ENCODE measurements at regions not wholly inside any gene's neighbourhood (a gene's known extent, or its start where the extent isn't known, plus 50 kb on each side); places are given as distances from the start of the nearest gene placed in this dataset.
"Not testable (repeated sequence)": the region's sequence is repeated elsewhere in the genome, so short reads cannot be mapped to it uniquely, and the experiment has no call there.

- Histone ChIP-seq H3K9me3 (ENCODE audit: control insufficient read depth, insufficient read depth, low read length) (no peaks in the 10 kb centered on the region), H3K27ac (ENCODE audit: low read depth, low read length) (peak overlapping the region; percentile 41), H3K4me3 (ENCODE audit: low read depth, low read length) (no peak overlapping the region), H3K27me3 (ENCODE audit: control insufficient read depth, insufficient read depth, low read length) (no peaks in the 10 kb centered on the region)
- no peak for TF ChIP-seq CTCF (IDR thresholded peaks at IDR 0.05; ENCODE audit: low read depth, low read length)
- ChIA-PET POLR2A (no interaction called here), CTCF (no interaction called here)
- DNase-seq (ENCODE audit: low read depth, low spot score) = no peak
These were observed 452.8 kb upstream of the PTGER4 start for GRCh38 chr5:40226906-40227305.

GRCh38 chr5:40225147-40225546 lies 454.6 kb upstream of the PTGER4 start:
- H3K4me3 ChIP-seq (ENCODE audit: low read depth, low read length); H3K27me3 ChIP-seq (ENCODE audit: control insufficient read depth, insufficient read depth, low read length); CTCF ChIA-PET; H3K9me3 ChIP-seq (ENCODE audit: control insufficient read depth, insufficient read depth, low read length); POLR2A ChIA-PET; H3K27ac ChIP-seq (ENCODE audit: low read depth, low read length); DNase-seq (ENCODE audit: low read depth, low spot score): not testable (repeated sequence)

- ChIA-PET POLR2A (no interaction called here), CTCF (no interaction called here)
- H3K4me3 ChIP-seq (ENCODE audit: low read depth, low read length) = no peak overlapping the region
- no peaks in the 10 kb centered on the region for H3K9me3 ChIP-seq (ENCODE audit: control insufficient read depth, insufficient read depth, low read length)
- DNase-seq (ENCODE audit: low read depth, low spot score) = no peak
- no peak for TF ChIP-seq CTCF (IDR thresholded peaks at IDR 0.05; ENCODE audit: low read depth, low read length)
- H3K27me3 ChIP-seq (ENCODE audit: control insufficient read depth, insufficient read depth, low read length) = no peaks in the 10 kb centered on the region
- H3K27ac ChIP-seq (ENCODE audit: low read depth, low read length) = peak overlapping the region; percentile 47
These were observed 455.3 kb upstream of the PTGER4 start for GRCh38 chr5:40224421-40224820.

GRCh38 chr5:40223884-40224402 lies 455.8 kb upstream of the PTGER4 start:
- Histone ChIP-seq H3K9me3 (ENCODE audit: control insufficient read depth, insufficient read depth, low read length) (no peaks in the 10 kb centered on the region), H3K4me3 (ENCODE audit: low read depth, low read length) (no peak overlapping the region), H3K27ac (ENCODE audit: low read depth, low read length) (peak overlapping the region; percentile 47), H3K27me3 (ENCODE audit: control insufficient read depth, insufficient read depth, low read length) (no peaks in the 10 kb centered on the region)
- ChIA-PET CTCF (no interaction called here), POLR2A (interaction anchor here (0.7 kb wide), 1 partner anchor 160 kb away, joined by 3 read pairs; no protein-coding TSS in a partner anchor)
- TF ChIP-seq CTCF (IDR thresholded peaks at IDR 0.05; ENCODE audit: low read depth, low read length) = no peak
- DNase-seq (ENCODE audit: low read depth, low spot score) = peak; percentile 81

- ChIA-PET POLR2A (no interaction called here), CTCF (no interaction called here)
- H3K27me3 ChIP-seq (ENCODE audit: control insufficient read depth, insufficient read depth, low read length) = no peaks in the 10 kb centered on the region
- H3K4me3 ChIP-seq (ENCODE audit: low read depth, low read length) = no peak overlapping the region
- DNase-seq (ENCODE audit: low read depth, low spot score) = no peak
- no peak for TF ChIP-seq CTCF (IDR thresholded peaks at IDR 0.05; ENCODE audit: low read depth, low read length)
- no peak overlapping the region for H3K27ac ChIP-seq (ENCODE audit: low read depth, low read length)
- H3K9me3 ChIP-seq (ENCODE audit: control insufficient read depth, insufficient read depth, low read length) = peaks cover 2% of the 10 kb centered on the region; the same call in 1 of the 2 replicates
These were observed 457.9 kb upstream of the PTGER4 start for GRCh38 chr5:40221796-40222195.

GRCh38 chr5:40221255-40221654 lies 458.5 kb upstream of the PTGER4 start:
- ChIA-PET CTCF (interaction anchor here (1.4 kb wide), 1 partner anchor 272 kb away, joined by 4 read pairs; no protein-coding TSS in a partner anchor), POLR2A (no interaction called here)
- DNase-seq (ENCODE audit: low read depth, low spot score) = no peak
- Histone ChIP-seq H3K4me3 (ENCODE audit: low read depth, low read length) (no peak overlapping the region), H3K27me3 (ENCODE audit: control insufficient read depth, insufficient read depth, low read length) (no peaks in the 10 kb centered on the region), H3K9me3 (ENCODE audit: control insufficient read depth, insufficient read depth, low read length) (peaks cover 2% of the 10 kb centered on the region; the same call in 1 of the 2 replicates), H3K27ac (ENCODE audit: low read depth, low read length) (no peak overlapping the region)
- TF ChIP-seq CTCF (IDR thresholded peaks at IDR 0.05; ENCODE audit: low read depth, low read length) = no peak

Data from AG04450 (cell line).